ENCODE measurements at regions not wholly inside any gene's neighbourhood (a gene's known extent, or its start where the extent isn't known, plus 50 kb on each side); places are given as distances from the start of the nearest gene placed in this dataset.

- TF ChIP-seq GATA2 (IDR thresholded peaks at IDR 0.05; ENCODE audit: low read depth, low read length) (no peak), GATA3 (IDR thresholded peaks at IDR 0.05; ENCODE audit: low read depth, low read length) (no peak)
These were observed 299.8 kb upstream of the THBS1 start for GRCh38 chr15:39281094-39281493.

All from SH-SY5Y (cell line).